WTC11 (cell line): ENCODE measurements at regions not wholly inside any gene's neighbourhood (a gene's known extent, or its start where the extent isn't known, plus 50 kb on each side); places are given as distances from the start of the nearest gene placed in this dataset.

Experiments used
- ATAC-seq: fragments of 200-7000 bp; cut with Tn5 transposase; 2 replicates; pipeline ENCODE4 v1.10.0; 2021; ENCODE audit warnings: mild to moderate bottlenecking, moderate library complexity
- CTCF ChIA-PET: fragments of 300-600 bp; sonication (Branson Sonifier 250); formaldehyde crosslinking; loops from one replicate; lab custom pipeline; 2021; ENCODE audit warnings: antibody characterized with exemption; lab: Charles Lee
- POLR2A ChIA-PET: fragments of 350-600 bp; sonication (Branson Sonifier 250); formaldehyde crosslinking; loops from one replicate; lab custom pipeline; 2021; ENCODE audit warnings: antibody characterized with exemption; lab: Charles Lee
- DNase-seq: peaks from one replicate; pipeline ENCODE4 v3.0.0; 2021; ENCODE audit warnings: low spot score
- H3K27ac Mint-ChIP-seq: 2 replicates; pipeline ENCODE4 v1.8.0; 2021; ENCODE audit warnings: mixed read lengths
- H3K27me3 Mint-ChIP-seq: 2 replicates; pipeline ENCODE4 v1.8.0; 2021; ENCODE audit warnings: low read depth, mild to moderate bottlenecking, moderate library complexity, mixed read lengths
- H3K36me3 Mint-ChIP-seq: 2 replicates; pipeline ENCODE4 v1.8.0; 2021; ENCODE audit warnings: mixed read lengths
- H3K4me1 Mint-ChIP-seq: 2 replicates; pipeline ENCODE4 v1.8.0; 2022; ENCODE audit warnings: mixed read lengths
- H3K4me3 Mint-ChIP-seq: 2 replicates; pipeline ENCODE4 v1.8.0; 2021; ENCODE audit warnings: mild to moderate bottlenecking, moderate library complexity, mixed read lengths
- H3K9me3 Mint-ChIP-seq: 2 replicates; pipeline ENCODE4 v1.8.0; 2021; ENCODE audit warnings: mixed read lengths
- E2F4 ChIP-seq: sonication (generic); formaldehyde crosslinking; IDR thresholded peaks from 2 replicates; pipeline ENCODE4 v1.8.1; 2022; ENCODE audit warnings: low read depth, mild to moderate bottlenecking, moderate library complexity, missing genetic modification reagents, borderline replicate concordance
- E2F5 ChIP-seq: sonication (generic); formaldehyde crosslinking; IDR thresholded peaks from 2 replicates; pipeline ENCODE4 v1.8.1; 2022; ENCODE audit warnings: mild to moderate bottlenecking, moderate library complexity, missing genetic modification reagents
- ELF4 ChIP-seq: sonication (generic); formaldehyde crosslinking; IDR thresholded peaks from 2 replicates; pipeline ENCODE4 v1.8.1; 2022; ENCODE audit warnings: low read depth, mild to moderate bottlenecking, moderate library complexity, missing genetic modification reagents
- FOXJ3 ChIP-seq: sonication (generic); formaldehyde crosslinking; IDR thresholded peaks from 2 replicates; pipeline ENCODE4 v1.9.0; 2021; ENCODE audit warnings: missing genetic modification reagents, mild to moderate bottlenecking, borderline replicate concordance
- FOXP1 ChIP-seq: sonication (generic); formaldehyde crosslinking; IDR thresholded peaks from 2 replicates; pipeline ENCODE4 v1.8.0; 2022; ENCODE audit warnings: missing genetic modification reagents, mild to moderate bottlenecking, moderate library complexity, borderline replicate concordance
- GRHL2 ChIP-seq: fragments of 250-450 bp; sonication (Bioruptor Pico); IDR thresholded peaks from 2 replicates; pipeline ENCODE4 v1.8.0; 2022; ENCODE audit warnings: mild to moderate bottlenecking, moderate library complexity; ENCODE audit not compliant: insufficient replicate concordance, severe bottlenecking
- NR1H2 ChIP-seq: sonication (generic); formaldehyde crosslinking; IDR thresholded peaks from 2 replicates; pipeline ENCODE4 v1.9.0; 2021; ENCODE audit warnings: mild to moderate bottlenecking, moderate library complexity, missing genetic modification reagents
- NR3C1 ChIP-seq: sonication (generic); formaldehyde crosslinking; conservative IDR thresholded peaks from 2 replicates; pipeline ENCODE4 v1.8.1; 2023; ENCODE audit warnings: low read depth, mild to moderate bottlenecking, missing genetic modification reagents
- RELA ChIP-seq: sonication (generic); formaldehyde crosslinking; IDR thresholded peaks from 2 replicates; pipeline ENCODE4 v1.8.1; 2022; ENCODE audit warnings: missing genetic modification reagents, mild to moderate bottlenecking, borderline replicate concordance
- SMAD4 ChIP-seq: sonication (generic); formaldehyde crosslinking; IDR thresholded peaks from 2 replicates; pipeline ENCODE4 v1.8.0; 2022; ENCODE audit warnings: mild to moderate bottlenecking, missing genetic modification reagents
- SOX15 ChIP-seq: fragments of 250-450 bp; sonication (Bioruptor Pico); IDR thresholded peaks from 2 replicates; pipeline ENCODE4 v1.9.0; 2021; ENCODE audit warnings: mild to moderate bottlenecking
- SP1 ChIP-seq: sonication (generic); formaldehyde crosslinking; conservative IDR thresholded peaks from 2 replicates; pipeline ENCODE4 v1.8.1; 2022; ENCODE audit warnings: missing genetic modification reagents
- TCF7 ChIP-seq: sonication (generic); formaldehyde crosslinking; IDR thresholded peaks from 2 replicates; pipeline ENCODE4 v1.8.0; 2022; ENCODE audit warnings: mild to moderate bottlenecking, low read depth, missing genetic modification reagents, moderate library complexity
- TEAD1 ChIP-seq: sonication (generic); formaldehyde crosslinking; IDR thresholded peaks from 2 replicates; pipeline ENCODE4 v1.8.0; 2022; ENCODE audit warnings: mild to moderate bottlenecking, missing genetic modification reagents
- TEAD4 ChIP-seq: sonication (generic); formaldehyde crosslinking; IDR thresholded peaks from 2 replicates; pipeline ENCODE4 v1.8.0; 2022; ENCODE audit warnings: mild to moderate bottlenecking, missing genetic modification reagents
- TP53 ChIP-seq: sonication (generic); formaldehyde crosslinking; IDR thresholded peaks from 2 replicates; pipeline ENCODE4 v1.8.1; 2023; ENCODE audit warnings: mild to moderate bottlenecking, missing genetic modification reagents
- USF2 ChIP-seq: sonication (generic); formaldehyde crosslinking; IDR thresholded peaks from 2 replicates; pipeline ENCODE4 v1.8.1; 2023; ENCODE audit warnings: mild to moderate bottlenecking, missing genetic modification reagents, moderate library complexity
- ZBTB43 ChIP-seq: sonication (generic); formaldehyde crosslinking; IDR thresholded peaks from 2 replicates; pipeline ENCODE4 v1.8.1; 2023; ENCODE audit warnings: mild to moderate bottlenecking, missing genetic modification reagents
- ZMAT4 ChIP-seq: fragments of 250-450 bp; sonication (Bioruptor Pico); IDR thresholded peaks from 2 replicates; pipeline ENCODE4 v1.9.0; 2021; ENCODE audit warnings: mild to moderate bottlenecking
- ZNF219 ChIP-seq: sonication (generic); formaldehyde crosslinking; IDR thresholded peaks from 2 replicates; pipeline ENCODE4 v1.8.0; 2023; ENCODE audit warnings: missing genetic modification reagents, mild to moderate bottlenecking, borderline replicate concordance
- ZNF423 ChIP-seq: fragments of 250-450 bp; sonication (Bioruptor Pico); IDR thresholded peaks from 2 replicates; pipeline ENCODE4 v2.1.2; 2022; ENCODE audit warnings: mild to moderate bottlenecking, moderate library complexity
- TF ChIP-seq, protein P1 (sequence below): sonication (generic); formaldehyde crosslinking; IDR thresholded peaks from 2 replicates; pipeline ENCODE4 v1.8.0; 2022; ENCODE audit warnings: mild to moderate bottlenecking, missing genetic modification reagents
- TF ChIP-seq, protein P2 (sequence below): sonication (generic); formaldehyde crosslinking; IDR thresholded peaks from 2 replicates; pipeline ENCODE4 v1.8.0; 2023; ENCODE audit warnings: missing genetic modification reagents

DNA sequence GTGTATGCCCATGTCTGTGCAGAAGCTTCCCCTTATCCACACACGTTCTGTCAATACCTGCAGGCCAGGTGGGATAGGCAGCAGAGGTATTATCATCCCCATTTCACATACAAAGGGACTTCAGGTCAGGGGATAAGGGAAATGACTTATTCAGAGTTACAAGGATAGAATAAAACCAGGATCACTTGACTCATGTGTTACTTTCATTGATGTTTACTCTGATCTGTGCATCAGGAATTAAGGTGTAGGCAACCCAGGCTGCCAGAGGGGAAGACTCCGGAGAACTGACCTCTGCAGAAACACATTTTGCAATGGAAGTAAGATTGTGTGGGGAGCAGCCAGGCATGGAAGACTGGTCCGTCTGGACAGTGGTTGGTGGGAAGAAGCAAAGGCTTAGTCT is 74.2 kb upstream of the FSTL4 start:
- Mint-ChIP-seq H3K27me3 (no peaks in the 10 kb centered on the region; the same call in 1 of the 2 replicates), H3K27ac (no peak overlapping the region), H3K9me3 (no peaks in the 10 kb centered on the region), H3K36me3 (no peaks in the 10 kb centered on the region), H3K4me3 (no peak overlapping the region), H3K4me1 (0 out of 2 replicates have a peak, but pooled peaks cover 2% of the 10 kb centered on the region)
- CTCF ChIA-PET: no interaction called here
- TF ChIP-seq ELF4 (CRISPR knock-in tag): no peak
- no peak for TF ChIP-seq GRHL2 (CRISPR knock-in tag)
- TF ChIP-seq USF2 (CRISPR knock-in tag): no peak
- DNase-seq (no peak), ATAC-seq (no peak)
- POLR2A ChIA-PET: no interaction called here

DNA sequence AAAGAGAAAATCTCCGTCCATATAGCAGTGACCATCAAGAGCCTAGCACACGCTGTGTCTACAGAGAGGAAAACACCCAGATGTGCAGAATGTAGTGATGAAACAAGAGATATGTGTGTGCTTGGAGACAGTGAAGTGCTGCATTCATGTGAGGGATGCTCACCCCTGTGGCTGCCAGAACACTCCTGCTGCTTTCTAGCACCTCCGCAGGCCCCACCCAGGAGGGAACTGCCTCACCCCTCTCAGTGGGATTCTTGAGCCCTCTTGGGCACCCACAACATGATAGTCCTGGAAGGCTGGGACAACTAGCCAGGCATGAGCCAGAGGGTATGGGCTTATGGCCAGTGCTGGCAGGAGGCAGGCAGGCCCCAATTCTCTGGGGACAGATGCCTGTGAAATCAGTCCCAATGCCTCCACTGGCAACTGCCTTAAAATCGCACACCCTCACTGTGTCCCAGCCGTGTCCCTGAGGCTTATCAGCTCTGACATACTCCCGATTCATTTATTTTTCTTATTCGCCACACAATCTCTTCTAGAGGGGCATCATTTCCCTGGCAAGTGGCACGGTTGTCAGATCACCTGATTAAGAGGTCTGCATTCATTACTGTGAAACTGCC is 73.2 kb upstream of the FSTL4 start:
- H3K36me3 Mint-ChIP-seq: no peaks in the 10 kb centered on the region
- H3K4me1 Mint-ChIP-seq: 0 out of 2 replicates have a peak, but pooled peaks cover 2% of the 10 kb centered on the region
- H3K27ac Mint-ChIP-seq: no peak overlapping the region
- no peaks in the 10 kb centered on the region; the same call in 1 of the 2 replicates for H3K27me3 Mint-ChIP-seq
- DNase-seq: no peak
- H3K4me3 Mint-ChIP-seq: no peak overlapping the region
- TF ChIP-seq SMAD4 (CRISPR knock-in tag) (no peak), TP53 (no peak), FOXJ3 (CRISPR knock-in tag) (no peak), TCF7 (CRISPR knock-in tag) (no peak), TEAD4 (no peak), FOXP1 (CRISPR knock-in tag) (no peak), TEAD1 (CRISPR knock-in tag) (no peak), ZMAT4 (CRISPR knock-in tag) (no peak), SOX15 (no peak), E2F5 (CRISPR knock-in tag) (no peak), ZNF219 (CRISPR knock-in tag) (no peak), ZNF423 (CRISPR knock-in tag) (no peak)
- TF ChIP-seq, protein P1, sequence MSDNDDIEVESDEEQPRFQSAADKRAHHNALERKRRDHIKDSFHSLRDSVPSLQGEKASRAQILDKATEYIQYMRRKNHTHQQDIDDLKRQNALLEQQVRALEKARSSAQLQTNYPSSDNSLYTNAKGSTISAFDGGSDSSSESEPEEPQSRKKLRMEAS: no peak
- H3K9me3 Mint-ChIP-seq: no peaks in the 10 kb centered on the region
- CTCF ChIA-PET: no interaction called here
- no peak for ATAC-seq
- POLR2A ChIA-PET: no interaction called here

GRCh38 chr5:133683646-133684596 is 71.6 kb upstream of the FSTL4 start:
- no peak for DNase-seq
- TF ChIP-seq ELF4 (CRISPR knock-in tag) (no peak), ZNF423 (CRISPR knock-in tag) (no peak), SP1 (no peak), TP53 (no peak), FOXP1 (CRISPR knock-in tag) (no peak), RELA (CRISPR knock-in tag) (no peak), NR3C1 (CRISPR knock-in tag) (no peak), E2F5 (CRISPR knock-in tag) (no peak), NR1H2 (CRISPR knock-in tag) (no peak), ZBTB43 (CRISPR knock-in tag) (no peak), E2F4 (no peak)
- TF ChIP-seq, protein P2, sequence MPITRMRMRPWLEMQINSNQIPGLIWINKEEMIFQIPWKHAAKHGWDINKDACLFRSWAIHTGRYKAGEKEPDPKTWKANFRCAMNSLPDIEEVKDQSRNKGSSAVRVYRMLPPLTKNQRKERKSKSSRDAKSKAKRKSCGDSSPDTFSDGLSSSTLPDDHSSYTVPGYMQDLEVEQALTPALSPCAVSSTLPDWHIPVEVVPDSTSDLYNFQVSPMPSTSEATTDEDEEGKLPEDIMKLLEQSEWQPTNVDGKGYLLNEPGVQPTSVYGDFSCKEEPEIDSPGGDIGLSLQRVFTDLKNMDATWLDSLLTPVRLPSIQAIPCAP (CRISPR knock-in tag): no peak

More at GRCh38 chr5:133683646-133684596, 71.6 kb upstream of the FSTL4 start:
- Mint-ChIP-seq H3K4me3 (no peak overlapping the region), H3K9me3 (no peaks in the 10 kb centered on the region), H3K27ac (no peak overlapping the region), H3K4me1 (0 out of 2 replicates have a peak, but pooled peaks cover 2% of the 10 kb centered on the region), H3K36me3 (no peaks in the 10 kb centered on the region), H3K27me3 (no peaks in the 10 kb centered on the region; the same call in 1 of the 2 replicates)
- no peak for ATAC-seq
- POLR2A ChIA-PET: no interaction called here
- CTCF ChIA-PET: interaction anchor here (1.4 kb wide), 1 partner anchor 263 kb away, joined by 3 read pairs; no protein-coding TSS in a partner anchor
